Stimulated activated CD4-positive, alpha-beta T cell treated with anti-CD3 and anti-CD28 coated beads, Interleukin-12 subunit alpha, Interleukin-12 subunit beta, amount 100 ng/mL, for 4 hours (primary cell): ENCODE measurements at regions not wholly inside any gene's neighbourhood (a gene's known extent, or its start where the extent isn't known, plus 50 kb on each side); places are given as distances from the start of the nearest gene placed in this dataset.
"Not testable (repeated sequence)": the region's sequence is repeated elsewhere in the genome, so short reads cannot be mapped to it uniquely, and the experiment has no call there.

Experiments
- DNase-seq: peaks from one replicate; pipeline ENCODE4 v3.0.0-alpha.2; 2020

DNA sequence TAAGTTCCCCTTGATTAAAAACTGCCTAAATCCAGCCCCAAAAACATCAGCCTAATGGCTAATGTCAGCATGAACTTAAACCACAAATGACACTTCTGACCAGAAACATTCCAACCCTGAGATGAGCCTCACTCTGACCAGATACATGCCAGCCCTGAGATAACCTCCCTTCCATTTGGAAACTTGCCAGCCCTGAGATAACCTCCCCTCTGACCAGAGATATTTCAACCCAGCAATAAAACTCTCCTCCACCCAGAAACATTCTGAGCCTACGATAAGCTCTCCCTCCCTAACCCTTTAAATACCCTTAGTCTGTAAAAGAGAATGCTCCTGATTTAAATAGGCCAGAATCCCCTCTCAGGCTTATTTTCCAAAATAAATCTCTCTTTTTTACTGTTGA lies 1035.7 kb upstream of the NUDT12 start:
- no peak for DNase-seq

- no peak for DNase-seq
These were observed 1032.3 kb upstream of the NUDT12 start for GRCh38 chr5:104594850-104595249.

DNA sequence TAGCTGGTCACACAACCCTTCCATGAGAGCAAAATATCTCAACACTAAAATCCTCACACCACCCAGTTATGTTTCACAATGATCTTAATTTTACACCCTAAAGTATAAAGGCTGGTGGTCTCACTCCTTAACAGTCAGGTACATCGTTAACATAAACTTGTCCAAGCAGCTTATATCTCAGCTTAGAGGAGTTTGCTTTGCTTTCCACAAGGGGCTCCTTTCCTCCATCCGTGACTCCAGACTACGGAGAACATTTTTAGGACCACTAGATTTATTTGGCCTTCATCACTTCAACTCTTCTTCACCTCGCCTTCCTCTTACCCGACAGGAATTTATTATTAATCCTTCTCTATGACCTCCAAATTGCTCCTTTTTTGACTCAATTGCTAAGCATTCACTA lies 1014.1 kb upstream of the NUDT12 start:
- DNase-seq, result no peak

DNA sequence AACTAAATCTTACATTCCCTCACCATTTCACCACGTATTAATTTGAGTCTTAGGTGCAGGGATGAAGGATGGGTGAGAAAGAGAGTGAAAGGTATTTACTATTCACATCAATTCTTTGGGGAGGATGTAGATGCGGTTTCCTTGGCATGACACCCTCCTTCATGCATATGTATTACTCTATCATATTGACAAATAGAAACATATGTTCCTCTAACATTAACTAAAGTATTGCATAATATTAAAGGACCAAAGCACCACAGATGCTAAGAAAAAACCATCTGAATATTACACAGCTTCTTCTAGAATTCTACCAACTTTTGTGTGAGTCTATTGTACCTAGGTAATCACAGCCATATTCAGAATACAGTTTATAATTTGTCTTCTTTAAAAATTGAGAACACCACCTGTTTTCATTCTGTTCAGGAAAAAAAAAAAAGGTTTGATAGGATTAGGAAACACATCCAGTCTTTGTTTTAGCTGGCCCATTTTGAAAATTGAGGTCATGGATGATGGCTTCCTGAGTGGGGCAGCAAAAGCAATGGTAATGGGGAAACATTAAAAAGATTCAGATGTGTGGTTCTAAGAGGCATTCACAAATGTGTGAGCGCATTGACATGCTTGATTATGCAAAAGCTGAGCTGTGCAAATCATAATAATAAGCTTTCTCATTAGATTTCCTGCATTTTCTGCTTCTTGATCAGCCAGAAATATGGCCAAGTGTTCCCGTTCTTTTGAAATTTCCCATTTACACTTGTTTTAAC lies 1011.5 kb upstream of the NUDT12 start:
- no peak for DNase-seq

- DNase-seq, result no peak
These were observed 1007.0 kb upstream of the NUDT12 start for GRCh38 chr5:104569621-104570020.

DNA sequence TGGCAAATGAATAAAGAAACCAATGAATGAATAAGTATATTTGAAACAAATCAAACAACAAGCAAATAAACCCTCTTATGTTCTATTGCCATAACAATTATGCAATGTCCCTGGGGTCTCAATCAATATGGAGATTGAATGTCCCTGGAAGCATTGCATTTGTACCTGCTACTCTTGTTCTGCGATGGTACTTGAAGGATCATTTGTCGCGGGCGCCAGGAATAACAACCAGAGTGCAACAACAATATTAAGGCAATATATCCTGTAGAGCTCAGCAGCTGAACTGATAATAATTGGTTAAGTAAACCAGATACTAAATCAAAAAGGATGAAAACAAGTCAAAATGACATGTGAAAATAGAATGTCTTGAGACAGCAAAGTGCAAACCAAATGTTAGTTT lies 1001.9 kb upstream of the NUDT12 start:
- DNase-seq, result no peak

- no peak for DNase-seq
These were observed 994.4 kb upstream of the NUDT12 start for GRCh38 chr5:104556957-104557356.

DNA sequence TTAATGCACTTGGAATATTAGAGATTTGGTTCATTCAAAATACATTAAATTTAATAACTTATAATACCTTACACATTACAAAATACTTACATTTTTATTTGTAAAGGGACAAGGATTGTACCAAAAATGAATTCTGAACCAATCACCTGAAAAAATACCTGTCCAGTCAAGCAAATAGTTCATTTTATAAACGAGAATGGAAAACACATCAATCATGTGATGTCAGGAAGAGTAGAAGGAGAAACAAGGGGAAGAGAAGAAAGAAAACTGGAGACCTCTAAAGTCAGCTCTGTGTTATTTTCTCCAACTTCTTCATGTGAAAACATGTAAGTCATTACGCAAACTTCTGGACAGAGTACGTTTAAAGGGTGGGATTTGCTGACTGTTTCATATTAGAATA lies 989.0 kb upstream of the NUDT12 start:
- no peak for DNase-seq

DNA sequence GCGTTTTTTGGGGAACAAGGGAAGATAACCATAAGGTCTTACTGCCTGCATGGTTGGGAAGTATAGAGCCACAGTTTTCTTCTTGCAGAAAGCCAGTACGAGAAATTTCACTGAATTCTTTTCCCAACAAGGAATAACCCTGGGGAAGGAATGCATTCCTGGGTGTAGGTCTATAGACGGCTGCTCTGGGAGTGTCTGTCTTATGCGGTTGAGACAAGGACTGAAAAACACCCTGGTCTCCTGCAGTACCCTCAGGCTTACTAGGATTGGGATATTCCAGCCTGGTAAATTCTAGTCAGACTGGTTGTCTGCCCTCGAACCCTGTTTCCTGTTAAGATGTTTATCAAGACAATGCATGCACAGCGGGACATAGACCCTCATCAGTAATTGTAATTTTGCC lies 984.3 kb upstream of the NUDT12 start:
- not testable (repeated sequence) for DNase-seq

DNA sequence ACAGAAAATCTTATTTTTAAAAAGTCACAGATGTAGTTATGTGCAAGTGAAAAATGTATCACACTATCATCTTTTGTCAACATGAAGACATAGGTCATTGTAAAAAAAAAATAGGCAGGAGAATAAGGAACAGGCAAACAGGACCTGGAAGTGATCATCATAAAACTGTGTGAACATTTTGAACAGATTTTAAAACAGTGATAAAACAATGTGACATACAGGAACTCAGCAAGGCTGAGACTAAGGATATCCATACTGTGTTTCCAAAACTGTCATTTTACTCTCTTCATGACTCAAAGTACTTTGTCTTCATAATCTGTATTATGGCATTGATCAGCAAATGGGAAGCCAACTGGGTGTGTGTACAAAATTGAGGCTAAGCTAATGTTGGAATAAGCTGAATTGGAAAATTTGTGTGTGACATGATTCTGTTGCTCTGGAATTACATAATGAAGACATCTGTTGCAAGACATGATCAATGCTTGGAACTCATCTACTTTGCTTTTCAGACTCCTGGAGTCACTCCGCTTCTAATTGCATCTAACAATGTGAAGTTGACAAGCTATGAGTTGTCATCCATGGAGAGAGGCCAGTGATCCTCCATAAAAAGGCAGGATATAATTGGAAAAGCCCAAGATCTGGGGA lies 978.7 kb upstream of the NUDT12 start:
- no peak for DNase-seq

GRCh38 chr5:104540448-104540847 lies 977.9 kb upstream of the NUDT12 start:
- DNase-seq, result no peak

GRCh38 chr5:104539618-104540350 lies 977.2 kb upstream of the NUDT12 start:
- no peak for DNase-seq

DNA sequence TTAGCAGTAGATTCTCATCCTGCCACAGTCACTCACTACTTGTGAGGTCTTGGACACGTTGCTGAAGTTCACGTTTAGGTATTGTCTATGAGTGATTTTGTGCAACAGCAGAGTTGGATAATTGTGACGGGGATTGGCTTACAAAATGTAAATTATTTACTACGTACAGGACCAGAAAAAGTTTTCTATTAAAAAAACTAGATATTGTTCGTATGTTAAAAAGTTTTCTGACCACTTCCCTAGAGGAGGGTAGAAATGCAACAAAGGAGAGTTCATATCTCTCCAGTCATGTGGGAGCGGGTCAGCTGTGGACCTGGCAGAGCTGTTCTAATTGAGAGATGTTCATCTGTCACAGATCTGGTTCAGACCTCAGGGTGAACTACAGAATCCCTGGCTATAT lies 976.1 kb upstream of the NUDT12 start:
- no peak for DNase-seq

DNA sequence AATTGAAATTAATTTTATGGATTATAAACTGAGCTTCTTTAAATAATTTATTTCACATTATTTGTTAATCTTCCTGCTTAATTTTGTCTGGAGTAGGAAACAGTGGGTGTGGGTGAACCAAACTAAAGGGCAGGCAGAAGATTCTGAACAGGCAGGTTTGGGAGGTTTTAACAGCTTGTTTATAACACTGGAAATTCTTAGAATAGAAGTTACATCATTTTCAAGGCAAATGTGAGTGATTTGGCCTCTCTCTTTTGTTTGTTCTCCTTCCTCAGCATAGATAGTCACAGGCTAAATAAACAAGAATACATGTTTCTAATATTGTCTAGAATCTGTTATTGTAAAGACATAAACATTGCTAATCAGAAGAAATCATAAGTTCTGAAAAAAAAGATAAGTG lies 970.9 kb upstream of the NUDT12 start:
- no peak for DNase-seq

DNA sequence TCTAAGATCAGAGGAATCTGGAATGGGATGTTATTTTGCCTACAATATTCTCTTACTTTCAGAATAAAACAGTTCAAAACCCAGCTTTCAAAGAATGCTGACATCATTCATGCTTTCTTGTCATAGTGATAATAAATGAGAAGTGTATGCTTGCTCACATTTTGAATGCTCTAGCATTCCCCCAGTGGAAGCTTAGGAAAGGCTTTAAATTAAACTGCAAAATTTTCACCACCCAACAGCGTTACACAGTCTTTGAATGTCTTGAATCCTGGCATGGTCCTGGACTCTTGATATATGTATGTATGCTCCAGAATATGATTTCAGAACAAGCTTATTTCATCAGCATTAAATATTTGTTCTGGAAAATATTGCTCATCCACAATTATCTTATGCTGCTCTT lies 964.3 kb upstream of the NUDT12 start:
- DNase-seq, result no peak

- DNase-seq, result no peak
These were observed 951.1 kb upstream of the NUDT12 start for GRCh38 chr5:104513640-104514072.

- DNase-seq, result no peak
These were observed 950.6 kb upstream of the NUDT12 start for GRCh38 chr5:104513121-104513602.

GRCh38 chr5:104512063-104512825 lies 949.7 kb upstream of the NUDT12 start:
- DNase-seq, result no peak

- no peak for DNase-seq
These were observed 935.7 kb upstream of the NUDT12 start for GRCh38 chr5:104498281-104498680.

- DNase-seq, result no peak
These were observed 931.5 kb upstream of the NUDT12 start for GRCh38 chr5:104494083-104494482.

- no peak for DNase-seq
These were observed 910.2 kb upstream of the NUDT12 start for GRCh38 chr5:104472811-104473210.

DNA sequence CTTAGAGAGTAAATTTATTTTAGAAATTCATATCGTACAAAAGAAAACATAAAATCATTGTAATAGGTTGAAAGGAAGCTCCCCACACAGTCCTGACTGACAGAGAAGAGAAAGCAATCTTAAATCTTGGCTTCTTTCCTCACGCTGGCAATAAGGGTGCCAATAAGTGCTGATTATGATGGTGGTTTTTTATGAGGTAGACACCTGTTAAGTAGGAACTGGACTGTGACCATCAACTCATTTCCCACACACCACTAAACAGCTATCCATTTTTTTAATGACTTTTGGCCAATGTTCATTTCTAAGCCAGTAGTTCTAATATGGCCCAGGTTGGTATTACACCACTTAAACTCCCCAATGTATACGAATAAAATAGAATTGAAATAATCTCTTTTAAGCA lies 893.5 kb upstream of the NUDT12 start:
- no peak for DNase-seq

GRCh38 chr5:104452550-104452949 lies 890.0 kb upstream of the NUDT12 start:
- no peak for DNase-seq
